ENCODE measurements at regions not wholly inside any gene's neighbourhood (a gene's known extent, or its start where the extent isn't known, plus 50 kb on each side); places are given as distances from the start of the nearest gene placed in this dataset.

DNA sequence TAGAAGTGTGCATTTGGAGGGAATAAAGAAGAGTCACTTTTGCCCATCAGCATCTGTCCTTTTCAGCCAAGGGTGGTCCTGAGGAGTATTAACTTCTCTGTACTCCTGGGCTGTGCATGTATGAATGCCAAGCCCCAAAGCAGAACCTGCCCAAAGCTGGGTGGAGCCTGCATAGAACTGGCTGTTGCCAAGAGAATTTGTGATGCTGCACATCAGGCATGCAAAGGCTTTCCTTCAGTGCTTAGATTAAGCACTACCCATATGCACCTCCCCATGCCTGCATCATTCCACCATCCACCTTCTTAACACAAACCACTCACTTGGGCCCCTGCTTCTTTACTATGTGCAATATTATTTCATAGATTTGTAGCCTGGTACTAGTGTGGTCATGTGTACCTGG is 493.8 kb downstream of the KIF4B start:
- TF ChIP-seq, protein P1, sequence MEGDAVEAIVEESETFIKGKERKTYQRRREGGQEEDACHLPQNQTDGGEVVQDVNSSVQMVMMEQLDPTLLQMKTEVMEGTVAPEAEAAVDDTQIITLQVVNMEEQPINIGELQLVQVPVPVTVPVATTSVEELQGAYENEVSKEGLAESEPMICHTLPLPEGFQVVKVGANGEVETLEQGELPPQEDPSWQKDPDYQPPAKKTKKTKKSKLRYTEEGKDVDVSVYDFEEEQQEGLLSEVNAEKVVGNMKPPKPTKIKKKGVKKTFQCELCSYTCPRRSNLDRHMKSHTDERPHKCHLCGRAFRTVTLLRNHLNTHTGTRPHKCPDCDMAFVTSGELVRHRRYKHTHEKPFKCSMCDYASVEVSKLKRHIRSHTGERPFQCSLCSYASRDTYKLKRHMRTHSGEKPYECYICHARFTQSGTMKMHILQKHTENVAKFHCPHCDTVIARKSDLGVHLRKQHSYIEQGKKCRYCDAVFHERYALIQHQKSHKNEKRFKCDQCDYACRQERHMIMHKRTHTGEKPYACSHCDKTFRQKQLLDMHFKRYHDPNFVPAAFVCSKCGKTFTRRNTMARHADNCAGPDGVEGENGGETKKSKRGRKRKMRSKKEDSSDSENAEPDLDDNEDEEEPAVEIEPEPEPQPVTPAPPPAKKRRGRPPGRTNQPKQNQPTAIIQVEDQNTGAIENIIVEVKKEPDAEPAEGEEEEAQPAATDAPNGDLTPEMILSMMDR (IDR thresholded peaks at IDR 0.05): no peak
- no peak for TF ChIP-seq POLR2A (IDR thresholded peaks at IDR 0.05)
